ENCODE measurements at regions not wholly inside any gene's neighbourhood (a gene's known extent, or its start where the extent isn't known, plus 50 kb on each side); places are given as distances from the start of the nearest gene placed in this dataset.

DNA sequence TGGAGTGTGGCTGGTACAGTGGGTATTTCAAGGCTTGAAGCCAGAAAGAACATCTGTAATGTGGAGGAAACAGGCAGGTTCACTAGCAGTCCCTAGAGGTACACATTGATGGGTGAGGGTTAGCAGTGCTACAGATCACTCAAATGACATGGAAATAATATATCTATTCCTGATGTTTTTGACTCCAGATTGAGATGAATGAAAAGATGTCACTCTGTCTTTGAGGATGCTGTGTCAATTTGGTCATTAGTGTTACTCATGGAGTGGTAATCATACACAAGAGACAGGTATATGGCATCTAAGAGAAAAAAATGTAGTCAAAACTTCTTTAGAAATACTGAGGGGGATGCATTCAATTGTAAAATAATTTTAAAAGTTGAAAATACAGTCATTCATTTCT, 135.1 kb downstream of the ZIC1 start:
- TF ChIP-seq, protein P1, sequence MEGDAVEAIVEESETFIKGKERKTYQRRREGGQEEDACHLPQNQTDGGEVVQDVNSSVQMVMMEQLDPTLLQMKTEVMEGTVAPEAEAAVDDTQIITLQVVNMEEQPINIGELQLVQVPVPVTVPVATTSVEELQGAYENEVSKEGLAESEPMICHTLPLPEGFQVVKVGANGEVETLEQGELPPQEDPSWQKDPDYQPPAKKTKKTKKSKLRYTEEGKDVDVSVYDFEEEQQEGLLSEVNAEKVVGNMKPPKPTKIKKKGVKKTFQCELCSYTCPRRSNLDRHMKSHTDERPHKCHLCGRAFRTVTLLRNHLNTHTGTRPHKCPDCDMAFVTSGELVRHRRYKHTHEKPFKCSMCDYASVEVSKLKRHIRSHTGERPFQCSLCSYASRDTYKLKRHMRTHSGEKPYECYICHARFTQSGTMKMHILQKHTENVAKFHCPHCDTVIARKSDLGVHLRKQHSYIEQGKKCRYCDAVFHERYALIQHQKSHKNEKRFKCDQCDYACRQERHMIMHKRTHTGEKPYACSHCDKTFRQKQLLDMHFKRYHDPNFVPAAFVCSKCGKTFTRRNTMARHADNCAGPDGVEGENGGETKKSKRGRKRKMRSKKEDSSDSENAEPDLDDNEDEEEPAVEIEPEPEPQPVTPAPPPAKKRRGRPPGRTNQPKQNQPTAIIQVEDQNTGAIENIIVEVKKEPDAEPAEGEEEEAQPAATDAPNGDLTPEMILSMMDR (IDR thresholded peaks at IDR 0.05), result no peak
- TF ChIP-seq, protein P2, sequence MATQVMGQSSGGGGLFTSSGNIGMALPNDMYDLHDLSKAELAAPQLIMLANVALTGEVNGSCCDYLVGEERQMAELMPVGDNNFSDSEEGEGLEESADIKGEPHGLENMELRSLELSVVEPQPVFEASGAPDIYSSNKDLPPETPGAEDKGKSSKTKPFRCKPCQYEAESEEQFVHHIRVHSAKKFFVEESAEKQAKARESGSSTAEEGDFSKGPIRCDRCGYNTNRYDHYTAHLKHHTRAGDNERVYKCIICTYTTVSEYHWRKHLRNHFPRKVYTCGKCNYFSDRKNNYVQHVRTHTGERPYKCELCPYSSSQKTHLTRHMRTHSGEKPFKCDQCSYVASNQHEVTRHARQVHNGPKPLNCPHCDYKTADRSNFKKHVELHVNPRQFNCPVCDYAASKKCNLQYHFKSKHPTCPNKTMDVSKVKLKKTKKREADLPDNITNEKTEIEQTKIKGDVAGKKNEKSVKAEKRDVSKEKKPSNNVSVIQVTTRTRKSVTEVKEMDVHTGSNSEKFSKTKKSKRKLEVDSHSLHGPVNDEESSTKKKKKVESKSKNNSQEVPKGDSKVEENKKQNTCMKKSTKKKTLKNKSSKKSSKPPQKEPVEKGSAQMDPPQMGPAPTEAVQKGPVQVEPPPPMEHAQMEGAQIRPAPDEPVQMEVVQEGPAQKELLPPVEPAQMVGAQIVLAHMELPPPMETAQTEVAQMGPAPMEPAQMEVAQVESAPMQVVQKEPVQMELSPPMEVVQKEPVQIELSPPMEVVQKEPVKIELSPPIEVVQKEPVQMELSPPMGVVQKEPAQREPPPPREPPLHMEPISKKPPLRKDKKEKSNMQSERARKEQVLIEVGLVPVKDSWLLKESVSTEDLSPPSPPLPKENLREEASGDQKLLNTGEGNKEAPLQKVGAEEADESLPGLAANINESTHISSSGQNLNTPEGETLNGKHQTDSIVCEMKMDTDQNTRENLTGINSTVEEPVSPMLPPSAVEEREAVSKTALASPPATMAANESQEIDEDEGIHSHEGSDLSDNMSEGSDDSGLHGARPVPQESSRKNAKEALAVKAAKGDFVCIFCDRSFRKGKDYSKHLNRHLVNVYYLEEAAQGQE (IDR thresholded peaks at IDR 0.05; ENCODE audit: insufficient read depth in 1 of 2, low read depth in 2 of 2, low read length in 1 of 2), result no peak
- no peak for TF ChIP-seq TCF7L2 (IDR thresholded peaks at IDR 0.05; ENCODE audit: low read depth, low read length)
- TF ChIP-seq POLR2AphosphoS5 (IDR thresholded peaks at IDR 0.05; ENCODE audit: low read depth, low read length), result no peak
- TF ChIP-seq SIN3A (IDR thresholded peaks at IDR 0.05; ENCODE audit: borderline replicate concordance, insufficient read depth, low read depth, low read length), result no peak

All from Panc1 (cell line).